Endothelial cell of umbilical vein (primary cell): ENCODE measurements at regions not wholly inside any gene's neighbourhood (a gene's known extent, or its start where the extent isn't known, plus 50 kb on each side); places are given as distances from the start of the nearest gene placed in this dataset.

Experiments used
- BruUV-seq: library from RNA; stranded (reverse); fragments of 400-500 nt; replicated peaks from 2 replicates; lab custom pipeline; 2021; lab: Mats Ljungman, UMichigan
- CTCF ChIA-PET: fragments of 300-600, 350-600 bp; sonication (Branson Sonifier 250); formaldehyde crosslinking; loops from one replicate; lab custom pipeline; 2021; ENCODE audit warnings: antibody characterized with exemption, inconsistent platforms; lab: Charles Lee
- POLR2A ChIA-PET: fragments of 300-600, 350-600 bp; sonication (Branson Sonifier 250); formaldehyde crosslinking; loops from one replicate; lab custom pipeline; 2021; ENCODE audit warnings: antibody characterized with exemption, inconsistent platforms; lab: Charles Lee
- DNase-seq: peaks from one replicate; pipeline ENCODE4 v3.0.0-alpha.2; 2011; ENCODE audit warnings: low read depth, low spot score
- FAIRE-seq: peaks from 2 replicates; lab custom pipeline; 2011; peaks lifted over from hg19 to GRCh38; lab: Jason Lieb, UNC
- H2AFZ ChIP-seq: 2 replicates; pipeline ENCODE4 v1.6.0; 2012; ENCODE audit warnings: low read depth, low read length, control low read depth, inconsistent platforms
- H3K27ac ChIP-seq: 2 replicates; pipeline ENCODE4 v1.5.1; 2011; ENCODE audit warnings: low read depth, mild to moderate bottlenecking, control low read depth, low read length, moderate library complexity; ENCODE audit not compliant: insufficient read depth
- H3K27me3 ChIP-seq, 2 experiments: 2 replicates each; pipeline versions ENCODE4 v1.6.0 to v1.6.1; 2011; ENCODE audit warnings: low read length in 2 of 2, mixed read lengths in 1 of 2; ENCODE audit not compliant: control insufficient read depth in 2 of 2, insufficient read depth in 2 of 2
- H3K36me3 ChIP-seq, 2 experiments: 2 replicates in 1 of 2; 3 replicates in 1 of 2; pipeline ENCODE4 v1.5.1; 2011; ENCODE audit warnings: low read length in 2 of 2, mild to moderate bottlenecking in 1 of 2, moderate library complexity in 1 of 2; ENCODE audit not compliant: control insufficient read depth in 2 of 2, insufficient read depth in 2 of 2; ENCODE audit errors: extremely low read depth in 1 of 2
- H3K4me1 ChIP-seq: 3 replicates; pipeline ENCODE4 v1.5.1; 2011; ENCODE audit warnings: mild to moderate bottlenecking, low read length; ENCODE audit not compliant: control insufficient read depth, insufficient read depth; ENCODE audit errors: extremely low read depth
- H3K4me2 ChIP-seq: 2 replicates; pipeline ENCODE4 v1.6.1; 2011; ENCODE audit warnings: low read length, control low read depth, mixed read lengths; ENCODE audit not compliant: insufficient read depth
- H3K4me3 ChIP-seq, 3 experiments: fragments of 200-600 bp in 1 of 3; sonication (generic), shearing (Covaris generic) in 1 of 3; replicated peaks in 1 of 3; 2 replicates each; pipeline ENCODE4 v1.5.1; 2011 to 2016; ENCODE audit warnings: control low read depth in 3 of 3, low read length in 3 of 3, mild to moderate bottlenecking in 2 of 3, inconsistent platforms in 1 of 3, low read depth in 1 of 3, moderate library complexity in 1 of 3; ENCODE audit not compliant: insufficient read depth in 1 of 3
- H3K79me2 ChIP-seq: 2 replicates; pipeline ENCODE4 v1.6.0; 2012; ENCODE audit warnings: low read length, inconsistent platforms; ENCODE audit not compliant: control insufficient read depth, insufficient read depth
- H3K9ac ChIP-seq: replicated peaks from 2 replicates; pipeline ENCODE3; 2011; ENCODE audit warnings: low read length, control low read depth; ENCODE audit not compliant: insufficient read depth; ENCODE audit errors: extremely low read depth
- H3K9me1 ChIP-seq: replicated peaks from 3 replicates; pipeline ENCODE4 v1.6.0; 2011; ENCODE audit warnings: mild to moderate bottlenecking, low read length; ENCODE audit not compliant: control insufficient read depth, insufficient read depth; ENCODE audit errors: extremely low read depth
- H3K9me3 ChIP-seq: replicated peaks from 2 replicates; pipeline ENCODE4 v1.5.1; 2012; ENCODE audit warnings: low read length, inconsistent platforms; ENCODE audit not compliant: control insufficient read depth, insufficient read depth
- H4K20me1 ChIP-seq: replicated peaks from 2 replicates; pipeline ENCODE3; 2011; ENCODE audit warnings: mild to moderate bottlenecking, low read length; ENCODE audit not compliant: control insufficient read depth, insufficient read depth; ENCODE audit errors: extremely low read depth
- CTCF ChIP-seq, 2 donors: IDR thresholded peaks; 1 replicate in 1 of 2; 2 replicates in 1 of 2; pipeline ENCODE4 v1.5.1; 2011; ENCODE audit warnings: low read length in 2 of 2, mild to moderate bottlenecking in 2 of 2, moderate library complexity in 2 of 2, control low read depth in 1 of 2, inconsistent platforms in 1 of 2, low read depth in 1 of 2; ENCODE audit not compliant: insufficient read depth in 1 of 2; ENCODE audit errors: extremely low read depth in 1 of 2
- EZH2 ChIP-seq: IDR thresholded peaks from 2 replicates; pipeline ENCODE4 v1.6.1; 2012; ENCODE audit warnings: borderline replicate concordance, low read depth, mild to moderate bottlenecking, moderate library complexity, low read length, inconsistent platforms; ENCODE audit not compliant: severe bottlenecking
- FOS ChIP-seq: IDR thresholded peaks from 2 replicates; pipeline ENCODE4 v1.6.1; 2011; ENCODE audit warnings: mild to moderate bottlenecking, low read length, moderate library complexity, borderline replicate concordance; ENCODE audit not compliant: insufficient read depth
- GATA2 ChIP-seq: IDR thresholded peaks from 2 replicates; pipeline ENCODE4 v1.7.0; 2011; ENCODE audit warnings: low read depth, mild to moderate bottlenecking, moderate library complexity, mixed read lengths, low read length; ENCODE audit not compliant: insufficient read length, insufficient read depth
- JUN ChIP-seq: IDR thresholded peaks from 2 replicates; pipeline ENCODE4 v1.6.1; 2011; ENCODE audit warnings: borderline replicate concordance, low read depth; ENCODE audit not compliant: insufficient read length, insufficient read depth
- MAX ChIP-seq: IDR thresholded peaks from 2 replicates; pipeline ENCODE4 v1.6.1; 2011; ENCODE audit not compliant: insufficient read depth, insufficient read length
- MYC ChIP-seq: IDR thresholded peaks from one replicate; pipeline ENCODE4 v1.6.1; 2011; ENCODE audit warnings: mild to moderate bottlenecking, low read depth, low read length
- POLR2A ChIP-seq: IDR thresholded peaks from 2 replicates; pipeline ENCODE4 v1.6.1; 2012; ENCODE audit warnings: low read depth, mild to moderate bottlenecking, control low read depth, low read length
- POLR2AphosphoS5 ChIP-seq: IDR thresholded peaks from 2 replicates; pipeline ENCODE4 v1.6.1; 2012; ENCODE audit warnings: low read depth, mild to moderate bottlenecking, control low read depth, low read length, moderate library complexity; ENCODE audit not compliant: insufficient read depth
- dilution Hi-C: fragments of 300-500 bp; cut with MboI; formaldehyde crosslinking; loops from one replicate; pipeline ENCODE4 v1.15.0; 2019; ENCODE audit warnings: low sequenced_read_pairs; ENCODE audit not compliant: extremely low pct_ligation_motif_present
- intact Hi-C: fragments of 100-400 bp; cut with micrococcal nuclease; formaldehyde crosslinking; loops from one replicate; pipeline ENCODE4 v1.10.0; 2022

GRCh38 chr3:162760789-162761188 is 1264.2 kb downstream of the OTOL1 start:
- no peak overlapping the region for H3K4me2 ChIP-seq
- no peak overlapping the region for H3K4me3 ChIP-seq
- dilution Hi-C loops, result no loop called here
- no peaks in the 10 kb centered on the region for H3K36me3 ChIP-seq
- TF ChIP-seq POLR2AphosphoS5 (no peak), JUN (no peak), GATA2 (no peak), POLR2A (no peak), MYC (no peak), FOS (no peak), MAX (no peak), EZH2 (no peak), CTCF (IDR thresholded peaks at IDR 0.05; ENCODE audit: extremely low read depth in 1 of 2, insufficient read depth in 1 of 2, low read depth in 1 of 2, low read length in 2 of 2) (no peak)
- H4K20me1 ChIP-seq, result no peaks in the 10 kb centered on the region
- DNase-seq (no peak), FAIRE-seq (no peak)
- BruUV-seq, result no TSS peak
- ChIA-PET POLR2A (no interaction called here), CTCF (no interaction called here)
- H3K9me1 ChIP-seq, result no peaks in the 10 kb centered on the region
- no peaks in the 10 kb centered on the region for H3K27me3 ChIP-seq
- no peak overlapping the region for H2AFZ ChIP-seq
- peaks cover 3% of the 10 kb centered on the region for H3K9me3 ChIP-seq
- peaks cover 2% of the 10 kb centered on the region for H3K4me1 ChIP-seq
- no peak overlapping the region for H3K27ac ChIP-seq
- H3K79me2 ChIP-seq, result no peaks in the 10 kb centered on the region
- intact Hi-C loops, result no loop called here
- no peak overlapping the region for H3K9ac ChIP-seq
